SK-N-SH (cell line): ENCODE measurements at regions not wholly inside any gene's neighbourhood (a gene's known extent, or its start where the extent isn't known, plus 50 kb on each side); places are given as distances from the start of the nearest gene placed in this dataset.
A peak's percentile ranks its signal among the peaks of the same experiment; 100 is the strongest.

Experiments used
- CTCF ChIA-PET: fragments of 300-600, 350-600 bp; formaldehyde crosslinking; extraction: SDS; loops from one replicate; lab custom pipeline; 2021; lab: Yijun Ruan, JAX
- POLR2A ChIA-PET: fragments of 350-600 bp; sonication (Branson Sonifier 250); formaldehyde crosslinking; extraction: SDS; loops from one replicate; lab custom pipeline; 2020; ENCODE audit warnings: antibody characterized with exemption, inconsistent platforms; lab: Yijun Ruan, JAX
- DNase-seq: peaks from one replicate; pipeline ENCODE4 v3.0.0; 2012
- H2AFZ ChIP-seq: fragments of 200-600 bp; sonication (generic); 2 replicates; pipeline ENCODE4 v1.8.1; 2016; ENCODE audit warnings: antibody characterized with exemption, mild to moderate bottlenecking, low read depth
- H3F3A ChIP-seq: fragments of 200-600 bp; sonication (generic); replicated peaks from 2 replicates; pipeline ENCODE3; 2016; ENCODE audit warnings: antibody characterized with exemption, mild to moderate bottlenecking; ENCODE audit not compliant: insufficient read depth
- H3K27ac ChIP-seq, 2 experiments: fragments of 200-500 bp in 1 of 2; fragments of 200-600 bp in 1 of 2; sonication (Bioruptor generic) in 1 of 2; sonication (generic), shearing (Covaris generic) in 1 of 2; 2 replicates each; pipeline versions ENCODE4 v1.5.1 to v1.6.1; 2014 to 2016; ENCODE audit warnings: low read depth in 2 of 2, inconsistent platforms in 1 of 2, low read length in 1 of 2, mild to moderate bottlenecking in 1 of 2, mixed read lengths in 1 of 2
- H3K27me3 ChIP-seq: fragments of 200-600 bp; sonication (generic), shearing (Covaris generic); 2 replicates; pipeline ENCODE4 v1.6.1; 2016; ENCODE audit warnings: mixed run types; ENCODE audit not compliant: insufficient read depth
- H3K36me3 ChIP-seq, 2 experiments: fragments of 200-500 bp in 1 of 2; fragments of 200-600 bp in 1 of 2; sonication (Bioruptor generic) in 1 of 2; sonication (generic) in 1 of 2; replicated peaks in 1 of 2; 2 replicates each; pipeline versions ENCODE3 to v1.5.1; 2014 to 2016; ENCODE audit warnings: low read length in 1 of 2, mild to moderate bottlenecking in 1 of 2; ENCODE audit not compliant: insufficient read depth in 2 of 2, control insufficient read depth in 1 of 2
- H3K4me1 ChIP-seq, 2 experiments: fragments of 200-500 bp in 1 of 2; fragments of 200-600 bp in 1 of 2; sonication (Bioruptor generic) in 1 of 2; sonication (generic), shearing (Covaris generic) in 1 of 2; 2 replicates each; pipeline versions ENCODE4 v1.5.1 to v1.6.1; 2014 to 2016; ENCODE audit warnings: low read depth in 1 of 2, low read length in 1 of 2, mixed run types in 1 of 2; ENCODE audit not compliant: insufficient read depth in 2 of 2, control insufficient read depth in 1 of 2
- H3K4me2 ChIP-seq: fragments of 200-600 bp; sonication (generic), shearing (Covaris generic); 2 replicates; pipeline ENCODE4 v1.6.1; 2017; ENCODE audit warnings: mixed run types
- H3K4me3 ChIP-seq, 2 experiments: fragments of 200-500 bp in 1 of 2; fragments of 200-600 bp in 1 of 2; sonication (Bioruptor generic) in 1 of 2; sonication (generic), shearing (Covaris generic) in 1 of 2; 2 replicates each; pipeline versions ENCODE4 v1.5.1 to v1.8.1; 2014 to 2016; ENCODE audit warnings: low read depth in 2 of 2, inconsistent platforms in 1 of 2, low read length in 1 of 2, mild to moderate bottlenecking in 1 of 2, mixed read lengths in 1 of 2, moderate library complexity in 1 of 2
- H3K79me2 ChIP-seq: fragments of 200-600 bp; sonication (generic); 2 replicates; pipeline ENCODE4 v1.8.1; 2017; ENCODE audit warnings: mild to moderate bottlenecking; ENCODE audit not compliant: insufficient read depth
- H3K9ac ChIP-seq: fragments of 200-600 bp; sonication (generic); 2 replicates; pipeline ENCODE4 v1.6.1; 2017; ENCODE audit warnings: mixed run types
- H3K9me2 ChIP-seq: fragments of 200-600 bp; sonication (generic); 2 replicates; pipeline ENCODE4 v1.6.1; 2017; ENCODE audit warnings: mixed run types
- H3K9me3 ChIP-seq: fragments of 200-600 bp; sonication (generic); 2 replicates; pipeline ENCODE4 v1.6.1; 2017; ENCODE audit warnings: mixed run types, mild to moderate bottlenecking, moderate library complexity
- H4K20me1 ChIP-seq: fragments of 200-600 bp; sonication (generic); 2 replicates; pipeline ENCODE4 v1.6.1; 2017; ENCODE audit warnings: mild to moderate bottlenecking, mixed run types; ENCODE audit not compliant: insufficient read depth
- ELF1 ChIP-seq: IDR thresholded peaks from 2 replicates; pipeline ENCODE4 v1.4.0; 2012
- EP300 ChIP-seq, 2 experiments: IDR thresholded peaks; 2 replicates each; pipeline versions ENCODE4 v1.4.0 to v1.6.1; 2012; ENCODE audit warnings: borderline replicate concordance in 1 of 2, low read depth in 1 of 2, low read length in 1 of 2
- FOXM1 ChIP-seq: IDR thresholded peaks from 2 replicates; pipeline ENCODE4 v1.4.0; 2012; ENCODE audit warnings: low read depth, mild to moderate bottlenecking
- GABPA ChIP-seq: IDR thresholded peaks from 2 replicates; pipeline ENCODE4 v1.4.0; 2012; ENCODE audit warnings: low read depth, mild to moderate bottlenecking
- NRF1 ChIP-seq: IDR thresholded peaks from 2 replicates; pipeline ENCODE4 v1.6.1; 2012; ENCODE audit warnings: low read depth, mild to moderate bottlenecking, low read length
- RFX5 ChIP-seq: IDR thresholded peaks from 2 replicates; pipeline ENCODE4 v1.6.1; 2012; ENCODE audit warnings: mild to moderate bottlenecking, improper control_type of control experiment, low read length
- SMC3 ChIP-seq: IDR thresholded peaks from 2 replicates; pipeline ENCODE4 v1.6.1; 2012; ENCODE audit warnings: low read depth, low read length, improper control_type of control experiment
- YY1 ChIP-seq: IDR thresholded peaks from 2 replicates; pipeline ENCODE4 v1.4.0; 2012; ENCODE audit warnings: low read depth, mild to moderate bottlenecking
- WGBS: methylation state at CpG from one replicate; pipeline ENCODE4 v1.1.6; 2017; ENCODE audit warnings: low lambda C conversion rate; 5-methylcytosine and 5-hydroxymethylcytosine counted together
- TF ChIP-seq, protein P1 (sequence below): fragments of 200-600 bp; sonication (generic); IDR thresholded peaks from 2 replicates; pipeline ENCODE4 v1.6.1; 2017; ENCODE audit warnings: antibody characterized with exemption, mild to moderate bottlenecking, moderate library complexity
- TF ChIP-seq, protein P2 (sequence below): IDR thresholded peaks from 2 replicates; pipeline ENCODE4 v1.4.0; 2012; ENCODE audit warnings: low read depth
- TF ChIP-seq, protein P3 (sequence below): IDR thresholded peaks from 2 replicates; pipeline ENCODE4 v1.4.0; 2012; ENCODE audit warnings: low read depth, borderline replicate concordance
- TF ChIP-seq, protein P4 (sequence below): IDR thresholded peaks from 2 replicates; pipeline ENCODE4 v1.4.0; 2012; ENCODE audit warnings: low read depth, borderline replicate concordance

GRCh38 chr5:74543162-74543995, 97.1 kb downstream of the ENC1 start (continued):
- TF ChIP-seq, protein P1, sequence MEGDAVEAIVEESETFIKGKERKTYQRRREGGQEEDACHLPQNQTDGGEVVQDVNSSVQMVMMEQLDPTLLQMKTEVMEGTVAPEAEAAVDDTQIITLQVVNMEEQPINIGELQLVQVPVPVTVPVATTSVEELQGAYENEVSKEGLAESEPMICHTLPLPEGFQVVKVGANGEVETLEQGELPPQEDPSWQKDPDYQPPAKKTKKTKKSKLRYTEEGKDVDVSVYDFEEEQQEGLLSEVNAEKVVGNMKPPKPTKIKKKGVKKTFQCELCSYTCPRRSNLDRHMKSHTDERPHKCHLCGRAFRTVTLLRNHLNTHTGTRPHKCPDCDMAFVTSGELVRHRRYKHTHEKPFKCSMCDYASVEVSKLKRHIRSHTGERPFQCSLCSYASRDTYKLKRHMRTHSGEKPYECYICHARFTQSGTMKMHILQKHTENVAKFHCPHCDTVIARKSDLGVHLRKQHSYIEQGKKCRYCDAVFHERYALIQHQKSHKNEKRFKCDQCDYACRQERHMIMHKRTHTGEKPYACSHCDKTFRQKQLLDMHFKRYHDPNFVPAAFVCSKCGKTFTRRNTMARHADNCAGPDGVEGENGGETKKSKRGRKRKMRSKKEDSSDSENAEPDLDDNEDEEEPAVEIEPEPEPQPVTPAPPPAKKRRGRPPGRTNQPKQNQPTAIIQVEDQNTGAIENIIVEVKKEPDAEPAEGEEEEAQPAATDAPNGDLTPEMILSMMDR, result no peak
- TF ChIP-seq ELF1, result peak; percentile 52; the same call in 1 of the 2 replicates
- no peak for TF ChIP-seq SMC3
- TF ChIP-seq, protein P2, sequence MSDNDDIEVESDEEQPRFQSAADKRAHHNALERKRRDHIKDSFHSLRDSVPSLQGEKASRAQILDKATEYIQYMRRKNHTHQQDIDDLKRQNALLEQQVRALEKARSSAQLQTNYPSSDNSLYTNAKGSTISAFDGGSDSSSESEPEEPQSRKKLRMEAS, result peak; percentile 36; the same call in 1 of the 2 replicates
- TF ChIP-seq YY1, result peak; percentile 44; the same call in 1 of the 2 replicates
- TF ChIP-seq, protein P3, sequence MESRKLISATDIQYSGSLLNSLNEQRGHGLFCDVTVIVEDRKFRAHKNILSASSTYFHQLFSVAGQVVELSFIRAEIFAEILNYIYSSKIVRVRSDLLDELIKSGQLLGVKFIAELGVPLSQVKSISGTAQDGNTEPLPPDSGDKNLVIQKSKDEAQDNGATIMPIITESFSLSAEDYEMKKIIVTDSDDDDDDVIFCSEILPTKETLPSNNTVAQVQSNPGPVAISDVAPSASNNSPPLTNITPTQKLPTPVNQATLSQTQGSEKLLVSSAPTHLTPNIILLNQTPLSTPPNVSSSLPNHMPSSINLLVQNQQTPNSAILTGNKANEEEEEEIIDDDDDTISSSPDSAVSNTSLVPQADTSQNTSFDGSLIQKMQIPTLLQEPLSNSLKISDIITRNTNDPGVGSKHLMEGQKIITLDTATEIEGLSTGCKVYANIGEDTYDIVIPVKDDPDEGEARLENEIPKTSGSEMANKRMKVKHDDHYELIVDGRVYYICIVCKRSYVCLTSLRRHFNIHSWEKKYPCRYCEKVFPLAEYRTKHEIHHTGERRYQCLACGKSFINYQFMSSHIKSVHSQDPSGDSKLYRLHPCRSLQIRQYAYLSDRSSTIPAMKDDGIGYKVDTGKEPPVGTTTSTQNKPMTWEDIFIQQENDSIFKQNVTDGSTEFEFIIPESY, result peak; percentile 72; the same call in 1 of the 2 replicates
- no peak for TF ChIP-seq NRF1
- TF ChIP-seq FOXM1, result peak; percentile 87; the same call in 1 of the 2 replicates

- TF ChIP-seq EP300 (IDR thresholded peaks at IDR 0.05; ENCODE audit: borderline replicate concordance in 1 of 2, low read depth in 1 of 2, low read length in 1 of 2) (no peak), GABPA (no peak), RFX5 (no peak)
- TF ChIP-seq, protein P4, sequence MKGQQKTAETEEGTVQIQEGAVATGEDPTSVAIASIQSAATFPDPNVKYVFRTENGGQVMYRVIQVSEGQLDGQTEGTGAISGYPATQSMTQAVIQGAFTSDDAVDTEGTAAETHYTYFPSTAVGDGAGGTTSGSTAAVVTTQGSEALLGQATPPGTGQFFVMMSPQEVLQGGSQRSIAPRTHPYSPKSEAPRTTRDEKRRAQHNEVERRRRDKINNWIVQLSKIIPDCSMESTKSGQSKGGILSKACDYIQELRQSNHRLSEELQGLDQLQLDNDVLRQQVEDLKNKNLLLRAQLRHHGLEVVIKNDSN, result no peak
- TF ChIP-seq, protein P1, result 0 out of 2 replicates have a peak, but pooled peaks have one; percentile 10
- DNase-seq, result no peak
- no peaks in the 10 kb centered on the region for H3K79me2 ChIP-seq
- peak overlapping the region; percentile 77 to 95; a peak in 3 of 4 replicates for H3K27ac ChIP-seq
- H3K4me1 ChIP-seq, result peaks cover 13 to 40% of the 10 kb centered on the region in 2 experiments; a peak in 3 of 4 replicates
- H3K9me3 ChIP-seq, result no peaks in the 10 kb centered on the region
- no peak overlapping the region for H3K4me3 ChIP-seq
- 74% methylated on average over 3 of the region's 3 CpGs for WGBS
- no peaks in the 10 kb centered on the region for H3K36me3 ChIP-seq
- H3K4me2 ChIP-seq, result peak overlapping the region; percentile 73; the same call in 1 of the 2 replicates
- ChIA-PET CTCF (interaction anchor here (0.7 kb wide), 1 partner anchor 31 kb away, joined by 3 read pairs; no protein-coding TSS in a partner anchor), POLR2A (no interaction called here)
- H3K9ac ChIP-seq, result peak overlapping the region; percentile 72; the same call in 1 of the 2 replicates
- peaks cover 26% of the 10 kb centered on the region for H3F3A ChIP-seq
- no peaks in the 10 kb centered on the region for H4K20me1 ChIP-seq
- H3K9me2 ChIP-seq, result no peaks in the 10 kb centered on the region
- H3K27me3 ChIP-seq, result no peaks in the 10 kb centered on the region
- H2AFZ ChIP-seq, result no peak overlapping the region
These were observed 98.0 kb downstream of the ENC1 start for GRCh38 chr5:74542482-74542881.
